Amniotic stem cell (primary cell): ENCODE measurements at regions not wholly inside any gene's neighbourhood (a gene's known extent, or its start where the extent isn't known, plus 50 kb on each side); places are given as distances from the start of the nearest gene placed in this dataset.
A peak's percentile ranks its signal among the peaks of the same experiment; 100 is the strongest.
"Not testable (repeated sequence)": the region's sequence is repeated elsewhere in the genome, so short reads cannot be mapped to it uniquely, and the experiment has no call there.

Experiments used
- DNase-seq: peaks from one replicate; lab custom pipeline; 2025; lab: John Stamatoyannopoulos, UW

GRCh38 chr16:31581065-31581464 is 53.4 kb downstream of the AHSP start:
- not testable (repeated sequence) for DNase-seq

GRCh38 chr16:31601737-31602384 is 74.2 kb downstream of the AHSP start:
- not testable (repeated sequence) for DNase-seq

- DNase-seq, result no peak
Measured at GRCh38 chr16:31618130-31618529, 90.4 kb downstream of the AHSP start.

- no peak for DNase-seq
Measured at GRCh38 chr16:31636433-31636832, 108.7 kb downstream of the AHSP start.

GRCh38 chr16:31641279-31641678 is 113.6 kb downstream of the AHSP start:
- DNase-seq, result no peak

- not testable (repeated sequence) for DNase-seq
Measured at GRCh38 chr16:31655674-31656073, 128.0 kb downstream of the AHSP start.

GRCh38 chr16:31664683-31665482 is 137.2 kb downstream of the AHSP start:
- no peak for DNase-seq

- DNase-seq, result no peak
Measured at GRCh38 chr16:31674686-31675085, 147.0 kb downstream of the AHSP start.

- no peak for DNase-seq
Measured at GRCh38 chr16:31676731-31677130, 149.0 kb downstream of the AHSP start.

GRCh38 chr16:31678649-31679325 is 151.1 kb downstream of the AHSP start:
- DNase-seq, result no peak

GRCh38 chr16:31689331-31689730 is 161.6 kb downstream of the AHSP start:
- DNase-seq, result not testable (repeated sequence)

- not testable (repeated sequence) for DNase-seq
Measured at GRCh38 chr16:31692338-31692737, 164.6 kb downstream of the AHSP start.

- no peak for DNase-seq
Measured at GRCh38 chr16:31693733-31694132, 166.0 kb downstream of the AHSP start.

- no peak for DNase-seq
Measured at GRCh38 chr16:31694461-31694860, 166.8 kb downstream of the AHSP start.

GRCh38 chr16:31695667-31696066 is 168.0 kb downstream of the AHSP start:
- DNase-seq, result no peak

GRCh38 chr16:31696968-31697743 is 169.5 kb downstream of the AHSP start:
- DNase-seq, result no peak

- no peak for DNase-seq
Measured at GRCh38 chr16:31697744-31698125, 170.0 kb downstream of the AHSP start.

GRCh38 chr16:31698901-31699300 is 171.2 kb downstream of the AHSP start:
- no peak for DNase-seq

GRCh38 chr16:31699601-31700000 is 171.9 kb downstream of the AHSP start:
- DNase-seq, result no peak

GRCh38 chr16:31700200-31700529 is 172.5 kb downstream of the AHSP start:
- DNase-seq, result no peak

- peak; percentile 17 for DNase-seq
Measured at GRCh38 chr16:31700530-31701388, 172.8 kb upstream of the ZNF267 start.
